Glutamatergic neuron (in vitro differentiated cells): ENCODE measurements at regions not wholly inside any gene's neighbourhood (a gene's known extent, or its start where the extent isn't known, plus 50 kb on each side); places are given as distances from the start of the nearest gene placed in this dataset.

Experiments used
- DNase-seq: peaks from one replicate; pipeline ENCODE4 v3.0.0; 2022
- H3K27ac Mint-ChIP-seq: one replicate; pipeline ENCODE4 v1.8.0; 2020; ENCODE audit warnings: mild to moderate bottlenecking, mixed read lengths, inconsistent platforms; ENCODE audit not compliant: unreplicated experiment
- H3K27me3 Mint-ChIP-seq: one replicate; pipeline ENCODE4 v1.8.0; 2020; ENCODE audit warnings: mild to moderate bottlenecking, moderate library complexity, mixed read lengths, inconsistent platforms; ENCODE audit not compliant: unreplicated experiment
- H3K36me3 Mint-ChIP-seq: one replicate; pipeline ENCODE4 v1.8.0; 2020; ENCODE audit warnings: mild to moderate bottlenecking, mixed read lengths, inconsistent platforms; ENCODE audit not compliant: unreplicated experiment
- H3K4me1 Mint-ChIP-seq: one replicate; pipeline ENCODE4 v1.8.0; 2020; ENCODE audit warnings: mild to moderate bottlenecking, low read depth, mixed read lengths, inconsistent platforms; ENCODE audit not compliant: unreplicated experiment
- H3K4me3 Mint-ChIP-seq: one replicate; pipeline ENCODE4 v1.8.0; 2020; ENCODE audit warnings: mild to moderate bottlenecking, mixed read lengths, inconsistent platforms; ENCODE audit not compliant: unreplicated experiment
- H3K9me3 Mint-ChIP-seq: one replicate; pipeline ENCODE4 v1.8.0; 2020; ENCODE audit warnings: mild to moderate bottlenecking, moderate library complexity, mixed read lengths, inconsistent platforms; ENCODE audit not compliant: unreplicated experiment
- CTCF ChIP-seq: fragments of 200-600 bp; sonication (generic); IDR thresholded peaks from one replicate; pipeline ENCODE4 v1.5.0; 2021; ENCODE audit not compliant: partially characterized antibody, unreplicated experiment

GRCh38 chr12:92046557-92047392 is 98.9 kb downstream of the BTG1 start:
- Mint-ChIP-seq H3K27ac (no peak overlapping the region), H3K4me1 (peaks cover 9% of the 10 kb centered on the region), H3K36me3 (peaks cover 4% of the 10 kb centered on the region), H3K4me3 (no peak overlapping the region), H3K9me3 (no peaks in the 10 kb centered on the region), H3K27me3 (no peaks in the 10 kb centered on the region)
- no peak for DNase-seq
- no peak for TF ChIP-seq CTCF

GRCh38 chr12:92045852-92046251 is 99.8 kb downstream of the BTG1 start:
- Mint-ChIP-seq H3K9me3 (no peaks in the 10 kb centered on the region), H3K4me1 (peaks cover 9% of the 10 kb centered on the region), H3K27ac (no peak overlapping the region), H3K36me3 (peaks cover 4% of the 10 kb centered on the region), H3K27me3 (no peaks in the 10 kb centered on the region), H3K4me3 (no peak overlapping the region)
- TF ChIP-seq CTCF: no peak
- no peak for DNase-seq

DNA sequence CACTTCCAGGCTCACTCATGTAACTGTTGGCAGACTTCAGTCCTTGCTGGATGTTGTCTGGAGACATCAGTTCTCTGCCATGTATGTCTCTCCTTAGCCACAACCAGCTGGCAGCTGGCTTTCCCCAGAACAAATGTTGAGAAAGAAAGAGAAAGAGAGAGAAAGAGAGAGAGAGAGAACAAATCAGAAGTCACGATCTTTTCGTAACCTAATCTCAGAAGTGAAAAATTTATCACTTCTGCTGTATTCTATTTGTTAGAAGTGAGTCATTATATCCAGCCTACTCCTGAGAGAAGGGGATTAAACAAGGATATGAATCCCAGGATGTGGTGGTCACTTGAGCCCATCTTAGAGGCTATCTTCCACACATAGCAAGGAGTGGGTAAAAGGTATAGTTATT is 101.2 kb downstream of the BTG1 start:
- no peaks in the 10 kb centered on the region for H3K27me3 Mint-ChIP-seq
- no peak for TF ChIP-seq CTCF
- H3K27ac Mint-ChIP-seq: no peak overlapping the region
- H3K36me3 Mint-ChIP-seq: no peaks in the 10 kb centered on the region
- H3K4me3 Mint-ChIP-seq: no peak overlapping the region
- peaks cover 9% of the 10 kb centered on the region for H3K4me1 Mint-ChIP-seq
- no peak for DNase-seq
- no peaks in the 10 kb centered on the region for H3K9me3 Mint-ChIP-seq

DNA sequence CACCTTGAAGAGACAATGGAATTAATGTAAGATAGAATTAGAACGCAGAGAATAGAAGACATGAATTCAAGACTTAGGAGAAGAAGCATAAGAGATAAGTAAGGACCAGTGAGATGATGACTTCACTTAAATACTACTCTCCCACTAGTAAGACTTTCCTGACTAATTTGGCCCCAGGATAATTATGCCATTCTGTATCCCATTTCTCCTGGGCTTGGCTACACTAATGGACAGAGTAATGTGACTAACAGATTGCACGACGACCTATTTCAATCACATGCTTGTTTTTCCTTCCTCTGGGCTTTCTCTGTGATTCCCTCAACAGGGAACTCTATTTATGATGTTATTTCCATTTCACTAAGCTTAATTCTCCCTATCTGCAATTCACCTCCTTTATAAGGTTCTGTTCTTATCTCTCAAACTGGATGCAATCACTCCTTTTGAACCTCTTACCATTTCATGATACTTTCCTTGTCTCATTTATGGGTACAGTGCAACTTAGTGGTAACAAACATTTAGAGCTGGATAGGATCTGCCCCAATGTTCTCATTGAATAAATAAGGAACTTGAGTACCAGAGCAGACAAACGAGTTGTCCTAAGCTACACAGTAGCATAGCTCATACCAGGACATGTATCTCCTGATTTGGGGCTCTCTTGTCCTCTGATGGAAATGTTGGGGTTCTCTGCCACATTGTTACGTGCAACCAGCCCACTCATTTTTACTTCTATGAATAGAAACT is 102.7 kb downstream of the BTG1 start:
- Mint-ChIP-seq H3K27ac (no peak overlapping the region), H3K4me1 (peaks cover 12% of the 10 kb centered on the region), H3K27me3 (no peaks in the 10 kb centered on the region), H3K9me3 (no peaks in the 10 kb centered on the region), H3K36me3 (no peaks in the 10 kb centered on the region), H3K4me3 (no peak overlapping the region)
- no peak for TF ChIP-seq CTCF
- no peak for DNase-seq

DNA sequence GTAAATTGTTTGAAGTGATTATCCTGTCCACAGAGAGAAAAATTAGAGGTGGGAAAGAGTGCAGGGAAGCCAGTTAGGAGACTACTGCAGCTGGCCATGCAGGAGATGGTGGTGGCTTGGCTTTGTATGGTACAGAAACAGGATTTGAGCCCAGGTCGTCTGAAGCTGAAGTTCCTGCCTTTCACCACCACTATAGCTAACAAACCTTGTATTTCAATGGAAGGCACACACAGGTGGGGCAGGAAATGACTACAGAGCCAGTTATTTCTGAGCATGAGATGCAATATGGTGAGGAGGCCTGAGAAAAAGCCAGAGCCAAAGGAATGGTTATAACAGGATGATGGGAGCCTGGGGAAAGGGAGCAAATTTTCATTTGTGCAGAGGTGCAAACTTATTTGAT is 103.9 kb downstream of the BTG1 start:
- TF ChIP-seq CTCF: no peak
- H3K36me3 Mint-ChIP-seq: no peaks in the 10 kb centered on the region
- H3K9me3 Mint-ChIP-seq: no peaks in the 10 kb centered on the region
- H3K27ac Mint-ChIP-seq: no peak overlapping the region
- peaks cover 12% of the 10 kb centered on the region for H3K4me1 Mint-ChIP-seq
- H3K27me3 Mint-ChIP-seq: no peaks in the 10 kb centered on the region
- no peak overlapping the region for H3K4me3 Mint-ChIP-seq
- no peak for DNase-seq
